HepG2 (cell line): ENCODE measurements at regions not wholly inside any gene's neighbourhood (a gene's known extent, or its start where the extent isn't known, plus 50 kb on each side); places are given as distances from the start of the nearest gene placed in this dataset.

Source experiments
- CBFB ChIP-seq: sonication (generic); formaldehyde crosslinking; IDR thresholded peaks from 2 replicates; pipeline ENCODE4 v1.4.0; 2020; ENCODE audit warnings: missing genetic modification reagents
- EED ChIP-seq: sonication (generic); formaldehyde crosslinking; IDR thresholded peaks from 2 replicates; pipeline ENCODE4 v1.5.0; 2020; ENCODE audit warnings: mild to moderate bottlenecking, missing genetic modification reagents
- ETV5 ChIP-seq: IDR thresholded peaks from 2 replicates; pipeline ENCODE4 v1.6.1; 2018; ENCODE audit warnings: missing biosample characterization, missing genetic modification reagents, inconsistent platforms, borderline replicate concordance
- FOXA1 ChIP-seq, 2 experiments: fragments of 450-650 bp in 1 of 2; sonication (generic) in 1 of 2; formaldehyde crosslinking in 1 of 2; IDR thresholded peaks; 2 replicates each; pipeline versions ENCODE4 v1.4.0 to v1.6.1; 2016 to 2020; ENCODE audit warnings: missing genetic modification reagents in 1 of 2
- GATAD2A ChIP-seq: IDR thresholded peaks from 2 replicates; pipeline ENCODE4 v1.6.1; 2016
- GPN1 ChIP-seq: sonication (generic); formaldehyde crosslinking; IDR thresholded peaks from 2 replicates; pipeline ENCODE4 v1.5.1; 2020; ENCODE audit warnings: missing genetic modification reagents, borderline replicate concordance
- HIC2 ChIP-seq: sonication (generic); formaldehyde crosslinking; IDR thresholded peaks from 2 replicates; pipeline ENCODE4 v1.9.0; 2022; ENCODE audit warnings: low read depth, missing genetic modification reagents
- KDM2A ChIP-seq: sonication (generic); formaldehyde crosslinking; IDR thresholded peaks from 2 replicates; pipeline ENCODE4 v1.4.0; 2020; ENCODE audit warnings: low read depth, missing genetic modification reagents, borderline replicate concordance
- KLF13 ChIP-seq: sonication (generic); formaldehyde crosslinking; IDR thresholded peaks from 2 replicates; pipeline ENCODE4 v1.4.0; 2020; ENCODE audit warnings: mild to moderate bottlenecking, missing genetic modification reagents
- MTA3 ChIP-seq: sonication (generic); formaldehyde crosslinking; IDR thresholded peaks from 2 replicates; pipeline ENCODE4 v1.4.0; 2020; ENCODE audit warnings: missing genetic modification reagents
- NBN ChIP-seq: fragments of 450-650 bp; conservative IDR thresholded peaks from 2 replicates; pipeline ENCODE4 v1.6.1; 2017
- NR2C2 ChIP-seq: sonication (generic); formaldehyde crosslinking; IDR thresholded peaks from 2 replicates; pipeline ENCODE4 v1.4.0; 2020; ENCODE audit warnings: missing genetic modification reagents, mild to moderate bottlenecking, moderate library complexity, borderline replicate concordance
- NR2F1 ChIP-seq, 2 experiments: fragments of 450-650 bp in 1 of 2; formaldehyde crosslinking in 1 of 2; IDR thresholded peaks; 2 replicates each; pipeline versions ENCODE4 v1.5.0 to v1.6.1; 2016 to 2020; ENCODE audit warnings: mild to moderate bottlenecking in 1 of 2, missing compliant biosample characterization in 1 of 2, missing genetic modification reagents in 1 of 2, moderate library complexity in 1 of 2
- PBX3 ChIP-seq: sonication (generic); formaldehyde crosslinking; IDR thresholded peaks from 2 replicates; pipeline ENCODE4 v1.8.1; 2023; ENCODE audit warnings: missing genetic modification reagents, inconsistent platforms, borderline replicate concordance
- RARA ChIP-seq: IDR thresholded peaks from 2 replicates; pipeline ENCODE4 v1.6.1; 2016; ENCODE audit warnings: missing genetic modification reagents, missing compliant biosample characterization
- RARG ChIP-seq: sonication (generic); formaldehyde crosslinking; IDR thresholded peaks from 2 replicates; pipeline ENCODE4 v1.4.0; 2020; ENCODE audit warnings: low read depth, mild to moderate bottlenecking, missing genetic modification reagents
- SRY ChIP-seq: sonication (generic); formaldehyde crosslinking; IDR thresholded peaks from 2 replicates; pipeline ENCODE4 v1.8.0; 2022; ENCODE audit warnings: mild to moderate bottlenecking, missing genetic modification reagents
- STAT6 ChIP-seq: sonication (generic); formaldehyde crosslinking; IDR thresholded peaks from 2 replicates; pipeline ENCODE4 v1.4.0; 2020; ENCODE audit warnings: missing genetic modification reagents, mild to moderate bottlenecking, borderline replicate concordance
- TEF ChIP-seq: sonication (generic); formaldehyde crosslinking; IDR thresholded peaks from 2 replicates; pipeline ENCODE4 v1.5.0; 2020; ENCODE audit warnings: missing genetic modification reagents
- TRIM24 ChIP-seq: sonication (generic); formaldehyde crosslinking; IDR thresholded peaks from 2 replicates; pipeline ENCODE4 v1.8.0; 2022; ENCODE audit warnings: mild to moderate bottlenecking, missing genetic modification reagents
- ZBTB3 ChIP-seq: sonication (generic); formaldehyde crosslinking; IDR thresholded peaks from 2 replicates; pipeline ENCODE4 v1.4.0; 2020; ENCODE audit warnings: low read depth, mild to moderate bottlenecking, moderate library complexity, missing genetic modification reagents, borderline replicate concordance
- ZNF251 ChIP-seq: sonication (generic); formaldehyde crosslinking; IDR thresholded peaks from 2 replicates; pipeline ENCODE4 v1.9.0; 2021; ENCODE audit warnings: mild to moderate bottlenecking, missing genetic modification reagents
- ZNF30 ChIP-seq: sonication (generic); formaldehyde crosslinking; IDR thresholded peaks from 2 replicates; pipeline ENCODE4 v1.5.0; 2020; ENCODE audit warnings: mild to moderate bottlenecking, missing genetic modification reagents
- ZNF496 ChIP-seq: sonication (generic); formaldehyde crosslinking; IDR thresholded peaks from 2 replicates; pipeline ENCODE4 v1.8.1; 2023; ENCODE audit warnings: mild to moderate bottlenecking, moderate library complexity, missing genetic modification reagents; ENCODE audit not compliant: insufficient replicate concordance
- ZNF547 ChIP-seq: sonication (generic); formaldehyde crosslinking; IDR thresholded peaks from 2 replicates; pipeline ENCODE4 v1.5.1; 2020; ENCODE audit warnings: mild to moderate bottlenecking, missing genetic modification reagents
- ZNF572 ChIP-seq: sonication (generic); formaldehyde crosslinking; IDR thresholded peaks from 2 replicates; pipeline ENCODE4 v1.5.1; 2020; ENCODE audit warnings: mild to moderate bottlenecking, missing genetic modification reagents
- ZNF678 ChIP-seq: sonication (generic); formaldehyde crosslinking; IDR thresholded peaks from 2 replicates; pipeline ENCODE4 v1.4.0; 2020; ENCODE audit warnings: mild to moderate bottlenecking, missing genetic modification reagents

- TF ChIP-seq STAT6 (CRISPR knock-in tag) (no peak), HIC2 (CRISPR knock-in tag) (no peak), ZNF678 (CRISPR knock-in tag) (no peak), FOXA1 (IDR thresholded peaks at IDR 0.05) (no peak), FOXA1 (CRISPR knock-in tag; IDR thresholded peaks at IDR 0.05) (0 out of 2 replicates have a peak, but pooled peaks have one; percentile 8), NR2C2 (CRISPR knock-in tag) (peak; percentile 24; the same call in 1 of the 2 replicates), CBFB (peak; percentile 70; the same call in 1 of the 2 replicates), ZNF30 (CRISPR knock-in tag) (no peak), ZNF496 (CRISPR knock-in tag) (no peak), GPN1 (no peak), ZNF547 (CRISPR knock-in tag) (no peak), PBX3 (CRISPR knock-in tag) (no peak), SRY (CRISPR knock-in tag) (no peak), RARG (no peak), ZNF251 (CRISPR knock-in tag) (no peak), NBN (no peak), TEF (CRISPR knock-in tag) (no peak), EED (CRISPR knock-in tag) (no peak), RARA (CRISPR knock-in tag) (peak; percentile 49), KLF13 (CRISPR knock-in tag) (no peak), GATAD2A (CRISPR knock-in tag) (peak; percentile 16; the same call in 1 of the 2 replicates), NR2F1 (CRISPR knock-in tag; IDR thresholded peaks at IDR 0.05) (0 out of 4 replicates have a peak, but pooled peaks of 1 of the 2 experiments have one; percentile 42), ETV5 (CRISPR knock-in tag) (peak; percentile 35; the same call in 1 of the 2 replicates), ZBTB3 (no peak), KDM2A (CRISPR knock-in tag) (no peak), MTA3 (CRISPR knock-in tag) (no peak), ZNF572 (no peak), TRIM24 (CRISPR knock-in tag) (no peak)
Measured at GRCh38 chr1:39094685-39095084, 68.5 kb downstream of the NDUFS5 start (continued).
